SK-N-SH (cell line): ENCODE measurements at regions not wholly inside any gene's neighbourhood (a gene's known extent, or its start where the extent isn't known, plus 50 kb on each side); places are given as distances from the start of the nearest gene placed in this dataset.

Experiments
- CTCF ChIA-PET: fragments of 300-600, 350-600 bp; formaldehyde crosslinking; extraction: SDS; loops from one replicate; lab custom pipeline; 2021; lab: Yijun Ruan, JAX
- POLR2A ChIA-PET: fragments of 350-600 bp; sonication (Branson Sonifier 250); formaldehyde crosslinking; extraction: SDS; loops from one replicate; lab custom pipeline; 2020; ENCODE audit warnings: antibody characterized with exemption, inconsistent platforms; lab: Yijun Ruan, JAX
- DNase-seq: peaks from one replicate; pipeline ENCODE4 v3.0.0; 2012
- H2AFZ ChIP-seq: fragments of 200-600 bp; sonication (generic); 2 replicates; pipeline ENCODE4 v1.8.1; 2016; ENCODE audit warnings: antibody characterized with exemption, mild to moderate bottlenecking, low read depth
- H3F3A ChIP-seq: fragments of 200-600 bp; sonication (generic); replicated peaks from 2 replicates; pipeline ENCODE3; 2016; ENCODE audit warnings: antibody characterized with exemption, mild to moderate bottlenecking; ENCODE audit not compliant: insufficient read depth
- H3K27ac ChIP-seq, 2 experiments: fragments of 200-500 bp in 1 of 2; fragments of 200-600 bp in 1 of 2; sonication (Bioruptor generic) in 1 of 2; sonication (generic), shearing (Covaris generic) in 1 of 2; 2 replicates each; pipeline versions ENCODE4 v1.5.1 to v1.6.1; 2014 to 2016; ENCODE audit warnings: low read depth in 2 of 2, inconsistent platforms in 1 of 2, low read length in 1 of 2, mild to moderate bottlenecking in 1 of 2, mixed read lengths in 1 of 2
- H3K27me3 ChIP-seq: fragments of 200-600 bp; sonication (generic), shearing (Covaris generic); 2 replicates; pipeline ENCODE4 v1.6.1; 2016; ENCODE audit warnings: mixed run types; ENCODE audit not compliant: insufficient read depth
- H3K36me3 ChIP-seq, 2 experiments: fragments of 200-500 bp in 1 of 2; fragments of 200-600 bp in 1 of 2; sonication (Bioruptor generic) in 1 of 2; sonication (generic) in 1 of 2; replicated peaks in 1 of 2; 2 replicates each; pipeline versions ENCODE3 to v1.5.1; 2014 to 2016; ENCODE audit warnings: low read length in 1 of 2, mild to moderate bottlenecking in 1 of 2; ENCODE audit not compliant: insufficient read depth in 2 of 2, control insufficient read depth in 1 of 2
- H3K4me1 ChIP-seq, 2 experiments: fragments of 200-500 bp in 1 of 2; fragments of 200-600 bp in 1 of 2; sonication (Bioruptor generic) in 1 of 2; sonication (generic), shearing (Covaris generic) in 1 of 2; 2 replicates each; pipeline versions ENCODE4 v1.5.1 to v1.6.1; 2014 to 2016; ENCODE audit warnings: low read depth in 1 of 2, low read length in 1 of 2, mixed run types in 1 of 2; ENCODE audit not compliant: insufficient read depth in 2 of 2, control insufficient read depth in 1 of 2
- H3K4me2 ChIP-seq: fragments of 200-600 bp; sonication (generic), shearing (Covaris generic); 2 replicates; pipeline ENCODE4 v1.6.1; 2017; ENCODE audit warnings: mixed run types
- H3K4me3 ChIP-seq, 2 experiments: fragments of 200-500 bp in 1 of 2; fragments of 200-600 bp in 1 of 2; sonication (Bioruptor generic) in 1 of 2; sonication (generic), shearing (Covaris generic) in 1 of 2; 2 replicates each; pipeline versions ENCODE4 v1.5.1 to v1.8.1; 2014 to 2016; ENCODE audit warnings: low read depth in 2 of 2, inconsistent platforms in 1 of 2, low read length in 1 of 2, mild to moderate bottlenecking in 1 of 2, mixed read lengths in 1 of 2, moderate library complexity in 1 of 2
- H3K79me2 ChIP-seq: fragments of 200-600 bp; sonication (generic); 2 replicates; pipeline ENCODE4 v1.8.1; 2017; ENCODE audit warnings: mild to moderate bottlenecking; ENCODE audit not compliant: insufficient read depth
- H3K9ac ChIP-seq: fragments of 200-600 bp; sonication (generic); 2 replicates; pipeline ENCODE4 v1.6.1; 2017; ENCODE audit warnings: mixed run types
- H3K9me2 ChIP-seq: fragments of 200-600 bp; sonication (generic); 2 replicates; pipeline ENCODE4 v1.6.1; 2017; ENCODE audit warnings: mixed run types
- H3K9me3 ChIP-seq: fragments of 200-600 bp; sonication (generic); 2 replicates; pipeline ENCODE4 v1.6.1; 2017; ENCODE audit warnings: mixed run types, mild to moderate bottlenecking, moderate library complexity
- H4K20me1 ChIP-seq: fragments of 200-600 bp; sonication (generic); 2 replicates; pipeline ENCODE4 v1.6.1; 2017; ENCODE audit warnings: mild to moderate bottlenecking, mixed run types; ENCODE audit not compliant: insufficient read depth
- CHD2 ChIP-seq: fragments of 150-350 bp; IDR thresholded peaks from 2 replicates; pipeline ENCODE4 v1.6.1; 2018; ENCODE audit warnings: low read length; ENCODE audit not compliant: partially characterized antibody
- EP300 ChIP-seq, 2 experiments: IDR thresholded peaks; 2 replicates each; pipeline versions ENCODE4 v1.4.0 to v1.6.1; 2012; ENCODE audit warnings: borderline replicate concordance in 1 of 2, low read depth in 1 of 2, low read length in 1 of 2
- EZH2phosphoT487 ChIP-seq: fragments of 200-600 bp; sonication (generic); IDR thresholded peaks from 2 replicates; pipeline ENCODE4 v1.6.1; 2017; ENCODE audit warnings: low read depth, mixed run types, mild to moderate bottlenecking, antibody characterized with exemption, moderate library complexity, borderline replicate concordance
- FOXJ3 ChIP-seq: sonication (generic); formaldehyde crosslinking; IDR thresholded peaks from 2 replicates; pipeline ENCODE4 v1.5.1; 2020; ENCODE audit warnings: mild to moderate bottlenecking, missing genetic modification reagents
- IRF3 ChIP-seq: fragments of 150-350 bp; IDR thresholded peaks from 2 replicates; pipeline ENCODE4 v1.6.1; 2016; ENCODE audit warnings: mild to moderate bottlenecking, low read depth, low read length
- MAX ChIP-seq: IDR thresholded peaks from 2 replicates; pipeline ENCODE4 v1.4.0; 2012; ENCODE audit warnings: low read depth
- POLR2AphosphoS5 ChIP-seq: IDR thresholded peaks from 2 replicates; pipeline ENCODE4 v1.6.1; 2012; ENCODE audit warnings: low read depth, low read length
- RAD21 ChIP-seq: IDR thresholded peaks from 2 replicates; pipeline ENCODE4 v1.6.1; 2012; ENCODE audit warnings: mild to moderate bottlenecking, low read length
- TAF1 ChIP-seq: IDR thresholded peaks from 2 replicates; pipeline ENCODE4 v1.6.1; 2012; ENCODE audit warnings: low read depth, mild to moderate bottlenecking, low read length, moderate library complexity, borderline replicate concordance
- TCF12 ChIP-seq: IDR thresholded peaks from 2 replicates; pipeline ENCODE4 v1.4.0; 2012
- TEAD4 ChIP-seq: IDR thresholded peaks from 2 replicates; pipeline ENCODE4 v1.4.0; 2012; ENCODE audit warnings: mild to moderate bottlenecking, borderline replicate concordance; ENCODE audit not compliant: insufficient read depth
- USF2 ChIP-seq: fragments of 150-350 bp; IDR thresholded peaks from 2 replicates; pipeline ENCODE4 v1.6.1; 2017; ENCODE audit warnings: antibody characterized with exemption, low read length, low read depth, borderline replicate concordance
- YY1 ChIP-seq: IDR thresholded peaks from 2 replicates; pipeline ENCODE4 v1.4.0; 2012; ENCODE audit warnings: low read depth, mild to moderate bottlenecking
- ZBTB33 ChIP-seq: IDR thresholded peaks from 2 replicates; pipeline ENCODE4 v1.4.0; 2012; ENCODE audit warnings: low read depth, borderline replicate concordance
- WGBS: methylation state at CpG from one replicate; pipeline ENCODE4 v1.1.6; 2017; ENCODE audit warnings: low lambda C conversion rate; 5-methylcytosine and 5-hydroxymethylcytosine counted together
- TF ChIP-seq, protein P1 (sequence below): IDR thresholded peaks from 2 replicates; pipeline ENCODE4 v1.6.1; 2012; ENCODE audit warnings: mild to moderate bottlenecking, low read depth, low read length, moderate library complexity
- TF ChIP-seq, protein P2 (sequence below): IDR thresholded peaks from 2 replicates; pipeline ENCODE4 v1.4.0; 2012; ENCODE audit warnings: low read depth, borderline replicate concordance

GRCh38 chr1:224529844-224530243, 86.3 kb upstream of the CNIH3 start (continued):
- TF ChIP-seq, protein P1, sequence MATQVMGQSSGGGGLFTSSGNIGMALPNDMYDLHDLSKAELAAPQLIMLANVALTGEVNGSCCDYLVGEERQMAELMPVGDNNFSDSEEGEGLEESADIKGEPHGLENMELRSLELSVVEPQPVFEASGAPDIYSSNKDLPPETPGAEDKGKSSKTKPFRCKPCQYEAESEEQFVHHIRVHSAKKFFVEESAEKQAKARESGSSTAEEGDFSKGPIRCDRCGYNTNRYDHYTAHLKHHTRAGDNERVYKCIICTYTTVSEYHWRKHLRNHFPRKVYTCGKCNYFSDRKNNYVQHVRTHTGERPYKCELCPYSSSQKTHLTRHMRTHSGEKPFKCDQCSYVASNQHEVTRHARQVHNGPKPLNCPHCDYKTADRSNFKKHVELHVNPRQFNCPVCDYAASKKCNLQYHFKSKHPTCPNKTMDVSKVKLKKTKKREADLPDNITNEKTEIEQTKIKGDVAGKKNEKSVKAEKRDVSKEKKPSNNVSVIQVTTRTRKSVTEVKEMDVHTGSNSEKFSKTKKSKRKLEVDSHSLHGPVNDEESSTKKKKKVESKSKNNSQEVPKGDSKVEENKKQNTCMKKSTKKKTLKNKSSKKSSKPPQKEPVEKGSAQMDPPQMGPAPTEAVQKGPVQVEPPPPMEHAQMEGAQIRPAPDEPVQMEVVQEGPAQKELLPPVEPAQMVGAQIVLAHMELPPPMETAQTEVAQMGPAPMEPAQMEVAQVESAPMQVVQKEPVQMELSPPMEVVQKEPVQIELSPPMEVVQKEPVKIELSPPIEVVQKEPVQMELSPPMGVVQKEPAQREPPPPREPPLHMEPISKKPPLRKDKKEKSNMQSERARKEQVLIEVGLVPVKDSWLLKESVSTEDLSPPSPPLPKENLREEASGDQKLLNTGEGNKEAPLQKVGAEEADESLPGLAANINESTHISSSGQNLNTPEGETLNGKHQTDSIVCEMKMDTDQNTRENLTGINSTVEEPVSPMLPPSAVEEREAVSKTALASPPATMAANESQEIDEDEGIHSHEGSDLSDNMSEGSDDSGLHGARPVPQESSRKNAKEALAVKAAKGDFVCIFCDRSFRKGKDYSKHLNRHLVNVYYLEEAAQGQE, result no peak
- no peak for TF ChIP-seq POLR2AphosphoS5
- TF ChIP-seq TEAD4, result no peak
- TF ChIP-seq, protein P2, sequence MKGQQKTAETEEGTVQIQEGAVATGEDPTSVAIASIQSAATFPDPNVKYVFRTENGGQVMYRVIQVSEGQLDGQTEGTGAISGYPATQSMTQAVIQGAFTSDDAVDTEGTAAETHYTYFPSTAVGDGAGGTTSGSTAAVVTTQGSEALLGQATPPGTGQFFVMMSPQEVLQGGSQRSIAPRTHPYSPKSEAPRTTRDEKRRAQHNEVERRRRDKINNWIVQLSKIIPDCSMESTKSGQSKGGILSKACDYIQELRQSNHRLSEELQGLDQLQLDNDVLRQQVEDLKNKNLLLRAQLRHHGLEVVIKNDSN, result no peak
- TF ChIP-seq EP300 (IDR thresholded peaks at IDR 0.05; ENCODE audit: borderline replicate concordance in 1 of 2, low read depth in 1 of 2, low read length in 1 of 2), result no peak
- no peak for TF ChIP-seq FOXJ3 (CRISPR knock-in tag)
- TF ChIP-seq TAF1, result no peak

GRCh38 chr1:224533517-224533916, 82.6 kb upstream of the CNIH3 start:
- TF ChIP-seq MAX, result no peak
- TF ChIP-seq EZH2phosphoT487, result no peak
- no peak for TF ChIP-seq TCF12
- TF ChIP-seq CHD2, result no peak
- no peak for TF ChIP-seq USF2
- TF ChIP-seq RAD21, result no peak
- no peak for TF ChIP-seq ZBTB33
- no peak for TF ChIP-seq YY1
- TF ChIP-seq EP300 (IDR thresholded peaks at IDR 0.05; ENCODE audit: borderline replicate concordance in 1 of 2, low read depth in 1 of 2, low read length in 1 of 2), result no peak
- no peak for TF ChIP-seq IRF3
- TF ChIP-seq, all 33 proteins: peak for 0
- ChIA-PET POLR2A (interaction anchor here (0.6 kb wide), 1 partner anchor 73 kb away, joined by 3 read pairs; no protein-coding TSS in a partner anchor), CTCF (interaction anchor here (0.8 kb wide), 1 partner anchor 19 kb away, joined by 3 read pairs; no protein-coding TSS in a partner anchor)
- H3K79me2 ChIP-seq, result no peaks in the 10 kb centered on the region
- H3K36me3 ChIP-seq, result no peaks in the 10 kb centered on the region
- no peak overlapping the region for H2AFZ ChIP-seq
- no peak overlapping the region for H3K4me3 ChIP-seq
- no peak for DNase-seq
- H3K27ac ChIP-seq, result no peak overlapping the region
- H3K9me3 ChIP-seq, result no peaks in the 10 kb centered on the region
- H4K20me1 ChIP-seq, result no peaks in the 10 kb centered on the region
- no peak overlapping the region for H3K4me2 ChIP-seq
- H3F3A ChIP-seq, result peaks cover 8% of the 10 kb centered on the region
- no peaks in the 10 kb centered on the region for H3K9me2 ChIP-seq
- WGBS, result 71% methylated on average over 6 of the region's 6 CpGs
- H3K27me3 ChIP-seq, result no peaks in the 10 kb centered on the region
- no peak overlapping the region for H3K9ac ChIP-seq
- H3K4me1 ChIP-seq, result peaks cover 8 to 15% of the 10 kb centered on the region in 2 experiments
